HEK293 (cell line): ENCODE measurements at regions not wholly inside any gene's neighbourhood (a gene's known extent, or its start where the extent isn't known, plus 50 kb on each side); places are given as distances from the start of the nearest gene placed in this dataset.
A peak's percentile ranks its signal among the peaks of the same experiment; 100 is the strongest.

Experiments
- CTCF ChIA-PET: fragments of 350-600 bp; formaldehyde crosslinking; extraction: SDS; loops from one replicate; lab custom pipeline; 2021; ENCODE audit warnings: antibody characterized with exemption; lab: Yijun Ruan, JAX
- POLR2A ChIA-PET: fragments of 300-600 bp; formaldehyde crosslinking; extraction: SDS; loops from one replicate; lab custom pipeline; 2020; ENCODE audit warnings: antibody characterized with exemption, inconsistent platforms; lab: Yijun Ruan, JAX
- H3K27ac ChIP-seq: fragments of 200-500 bp; sonication (Bioruptor generic); 2 replicates; pipeline ENCODE4 v1.5.1; 2014; ENCODE audit warnings: low read depth, low read length, control low read depth, inconsistent platforms; ENCODE audit errors: extremely low read depth
- H3K36me3 ChIP-seq, 2 experiments: fragments of 200-500 bp in 1 of 2; sonication (Bioruptor generic) in 1 of 2; 1 replicate in 1 of 2; 2 replicates in 1 of 2; pipeline ENCODE4 v1.5.1; 2014 to 2017; ENCODE audit warnings: inconsistent platforms in 2 of 2, low read length in 2 of 2; ENCODE audit not compliant: control insufficient read depth in 2 of 2, insufficient read depth in 1 of 2
- H3K4me1 ChIP-seq: fragments of 200-500 bp; sonication (Bioruptor generic); 2 replicates; pipeline ENCODE4 v1.5.1; 2014; ENCODE audit warnings: mild to moderate bottlenecking, low read length, inconsistent platforms; ENCODE audit not compliant: control insufficient read depth, insufficient read depth
- H3K4me3 ChIP-seq: 2 replicates; pipeline ENCODE4 v1.5.1; 2011; ENCODE audit warnings: low read depth, mild to moderate bottlenecking, control low read depth, low read length, moderate library complexity
- H3K9me3 ChIP-seq: fragments of 200-500 bp; sonication (Bioruptor generic); 2 replicates; pipeline ENCODE4 v1.5.1; 2014; ENCODE audit warnings: low read depth, low read length, inconsistent platforms; ENCODE audit not compliant: control insufficient read depth, insufficient read depth
- HOXC10 ChIP-seq: sonication (generic); formaldehyde crosslinking; IDR thresholded peaks from 2 replicates; pipeline ENCODE4 v1.8.1; 2023; ENCODE audit warnings: mild to moderate bottlenecking, missing genetic modification reagents
- IKZF3 ChIP-seq: fragments of 450-650 bp; IDR thresholded peaks from 2 replicates; pipeline ENCODE4 v1.5.0; 2018; ENCODE audit warnings: missing biosample characterization, mild to moderate bottlenecking, missing genetic modification characterization, moderate library complexity
- SETDB1 ChIP-seq: IDR thresholded peaks from one replicate; pipeline ENCODE4 v1.6.1; 2017; ENCODE audit warnings: mild to moderate bottlenecking, low read length, moderate library complexity, mixed read lengths; ENCODE audit not compliant: insufficient read length
- ZBTB44 ChIP-seq: fragments of 450-650 bp; IDR thresholded peaks from 2 replicates; pipeline ENCODE4 v1.5.1; 2018; ENCODE audit warnings: missing biosample characterization, mild to moderate bottlenecking, missing genetic modification characterization
- ZFHX2 ChIP-seq: fragments of 450-650 bp; formaldehyde crosslinking; conservative IDR thresholded peaks from 2 replicates; pipeline ENCODE4 v1.5.1; 2016; ENCODE audit warnings: missing biosample characterization, missing genetic modification characterization
- ZNF140 ChIP-seq: fragments of 450-650 bp; formaldehyde crosslinking; IDR thresholded peaks from 2 replicates; pipeline ENCODE4 v1.5.1; 2016; ENCODE audit warnings: missing biosample characterization, missing genetic modification characterization
- ZNF155 ChIP-seq: fragments of 450-650 bp; formaldehyde crosslinking; IDR thresholded peaks from 2 replicates; pipeline ENCODE4 v1.5.1; 2016; ENCODE audit warnings: missing biosample characterization, missing genetic modification characterization
- ZNF184 ChIP-seq: fragments of 450-650 bp; IDR thresholded peaks from 2 replicates; pipeline ENCODE4 v1.5.1; 2018; ENCODE audit warnings: missing biosample characterization, mild to moderate bottlenecking, missing genetic modification characterization
- ZNF19 ChIP-seq: fragments of 450-650 bp; formaldehyde crosslinking; IDR thresholded peaks from 2 replicates; pipeline ENCODE4; 2016; ENCODE audit warnings: missing biosample characterization, missing genetic modification characterization, low read depth
- ZNF214 ChIP-seq: fragments of 450-650 bp; formaldehyde crosslinking; IDR thresholded peaks from 2 replicates; pipeline ENCODE4 v1.5.1; 2017; ENCODE audit warnings: missing biosample characterization, mild to moderate bottlenecking, missing genetic modification characterization, borderline replicate concordance
- ZNF23 ChIP-seq: fragments of 450-650 bp; formaldehyde crosslinking; IDR thresholded peaks from 2 replicates; pipeline ENCODE4 v1.5.1; 2016; ENCODE audit warnings: missing biosample characterization, missing genetic modification characterization, borderline replicate concordance
- ZNF26 ChIP-seq: fragments of 450-650 bp; formaldehyde crosslinking; IDR thresholded peaks from 2 replicates; pipeline ENCODE4 v1.5.1; 2016; ENCODE audit warnings: missing biosample characterization, missing genetic modification characterization
- ZNF302 ChIP-seq: fragments of 450-650 bp; formaldehyde crosslinking; IDR thresholded peaks from 2 replicates; pipeline ENCODE4 v1.5.1; 2016; ENCODE audit warnings: missing biosample characterization, missing genetic modification characterization, low read depth
- ZNF37A ChIP-seq: fragments of 450-650 bp; IDR thresholded peaks from 2 replicates; pipeline ENCODE4 v1.5.1; 2018; ENCODE audit warnings: missing biosample characterization, missing genetic modification characterization
- ZNF391 ChIP-seq: fragments of 450-650 bp; formaldehyde crosslinking; IDR thresholded peaks from 2 replicates; pipeline ENCODE4 v1.5.1; 2016; ENCODE audit warnings: low read depth, missing biosample characterization, missing genetic modification characterization, borderline replicate concordance
- ZNF398 ChIP-seq: fragments of 450-650 bp; formaldehyde crosslinking; IDR thresholded peaks from 2 replicates; pipeline ENCODE4 v1.5.1; 2017; ENCODE audit warnings: missing biosample characterization, missing genetic modification characterization
- ZNF514 ChIP-seq: fragments of 450-650 bp; formaldehyde crosslinking; IDR thresholded peaks from 2 replicates; pipeline ENCODE4 v1.5.1; 2016; ENCODE audit warnings: missing biosample characterization, missing genetic modification characterization
- ZNF521 ChIP-seq: fragments of 450-650 bp; formaldehyde crosslinking; IDR thresholded peaks from 2 replicates; pipeline ENCODE4 v1.5.1; 2017; ENCODE audit warnings: missing biosample characterization, mild to moderate bottlenecking, missing genetic modification characterization
- ZNF555 ChIP-seq: fragments of 450-650 bp; formaldehyde crosslinking; conservative IDR thresholded peaks from 2 replicates; pipeline ENCODE4 v1.5.1; 2017; ENCODE audit warnings: missing biosample characterization, mild to moderate bottlenecking, missing genetic modification characterization, inconsistent platforms
- ZNF561 ChIP-seq: fragments of 450-650 bp; IDR thresholded peaks from 2 replicates; pipeline ENCODE4 v1.5.1; 2018; ENCODE audit warnings: missing biosample characterization, missing genetic modification characterization, borderline replicate concordance
- ZNF571 ChIP-seq: fragments of 450-650 bp; formaldehyde crosslinking; IDR thresholded peaks from 2 replicates; pipeline ENCODE4 v1.5.0; 2017; ENCODE audit warnings: missing biosample characterization, missing genetic modification characterization
- ZNF596 ChIP-seq: fragments of 450-650 bp; IDR thresholded peaks from 2 replicates; pipeline ENCODE4 v1.5.0; 2018; ENCODE audit warnings: missing biosample characterization, mild to moderate bottlenecking, missing genetic modification characterization, moderate library complexity
- ZNF658 ChIP-seq: fragments of 450-650 bp; formaldehyde crosslinking; IDR thresholded peaks from 2 replicates; pipeline ENCODE4; 2016; ENCODE audit warnings: missing biosample characterization, missing genetic modification characterization
- ZNF677 ChIP-seq: fragments of 450-650 bp; IDR thresholded peaks from 2 replicates; pipeline ENCODE4 v1.5.0; 2018; ENCODE audit warnings: missing biosample characterization, mild to moderate bottlenecking, missing genetic modification characterization, moderate library complexity
- ZNF701 ChIP-seq: fragments of 450-650 bp; formaldehyde crosslinking; IDR thresholded peaks from 2 replicates; pipeline ENCODE4 v1.5.1; 2016; ENCODE audit warnings: missing biosample characterization, missing genetic modification characterization
- ZNF707 ChIP-seq: fragments of 450-650 bp; formaldehyde crosslinking; IDR thresholded peaks from 2 replicates; pipeline ENCODE4 v1.5.1; 2016; ENCODE audit warnings: missing biosample characterization, missing genetic modification characterization
- ZNF785 ChIP-seq: fragments of 450-650 bp; formaldehyde crosslinking; IDR thresholded peaks from 2 replicates; pipeline ENCODE4 v1.5.1; 2016; ENCODE audit warnings: missing biosample characterization, missing genetic modification characterization
- ZNF843 ChIP-seq: fragments of 450-650 bp; formaldehyde crosslinking; IDR thresholded peaks from 2 replicates; pipeline ENCODE4 v1.5.1; 2016; ENCODE audit warnings: missing biosample characterization, missing genetic modification characterization
- ZSCAN23 ChIP-seq: fragments of 450-650 bp; formaldehyde crosslinking; IDR thresholded peaks from 2 replicates; pipeline ENCODE4 v1.5.1; 2016; ENCODE audit warnings: missing biosample characterization, missing genetic modification characterization

GRCh38 chr17:71217769-71218168 is 903.1 kb upstream of the SOX9 start:
- H3K36me3 ChIP-seq: no peaks in the 10 kb centered on the region; a peak in 1 of 3 replicates
- H3K4me1 ChIP-seq: no peaks in the 10 kb centered on the region; the same call in 1 of the 2 replicates
- CTCF ChIA-PET: interaction anchor here (0.6 to 0.7 kb wide), 3 partner anchors 28 to 1142 kb away, joined by 3 to 4 read pairs (median 3); no protein-coding TSS in a partner anchor
- no peak overlapping the region for H3K27ac ChIP-seq
- H3K9me3 ChIP-seq: no peaks in the 10 kb centered on the region
- POLR2A ChIA-PET: no interaction called here
- no peak overlapping the region for H3K4me3 ChIP-seq
- TF ChIP-seq ZNF701 (tag by site-specific recombination) (no peak), ZBTB44 (tag by site-specific recombination) (no peak), ZNF398 (tag by site-specific recombination) (no peak), ZNF785 (tag by site-specific recombination) (no peak), ZSCAN23 (tag by site-specific recombination) (no peak), IKZF3 (tag by site-specific recombination) (no peak), ZNF19 (no peak), ZNF561 (tag by site-specific recombination) (no peak), ZNF37A (no peak), ZNF302 (tag by site-specific recombination) (no peak), ZNF391 (tag by site-specific recombination) (no peak)

- no peak overlapping the region for H3K4me3 ChIP-seq
- ChIA-PET CTCF (no interaction called here), POLR2A (no interaction called here)
- no peaks in the 10 kb centered on the region for H3K9me3 ChIP-seq
- H3K27ac ChIP-seq: no peak overlapping the region
- no peaks in the 10 kb centered on the region for H3K36me3 ChIP-seq
- peaks cover 13% of the 10 kb centered on the region for H3K4me1 ChIP-seq
- TF ChIP-seq ZNF521 (tag by site-specific recombination): no peak
- no peak for TF ChIP-seq ZNF571 (tag by site-specific recombination)
- TF ChIP-seq ZNF184 (tag by site-specific recombination): no peak
- TF ChIP-seq ZNF155 (tag by site-specific recombination): no peak
- no peak for TF ChIP-seq ZNF514 (tag by site-specific recombination)
- no peak for TF ChIP-seq ZNF214 (tag by site-specific recombination)
- TF ChIP-seq ZFHX2 (tag by site-specific recombination): peak; percentile 59
- TF ChIP-seq ZNF677 (tag by site-specific recombination): no peak
- peak; percentile 36 for TF ChIP-seq SETDB1
- no peak for TF ChIP-seq ZNF26
- no peak for TF ChIP-seq ZNF23 (tag by site-specific recombination)
- TF ChIP-seq ZNF843: 0 out of 2 replicates have a peak, but pooled peaks have one; percentile 27
- TF ChIP-seq ZNF707 (tag by site-specific recombination): no peak
- TF ChIP-seq ZNF561 (tag by site-specific recombination): 0 out of 2 replicates have a peak, but pooled peaks have one; percentile 52
- TF ChIP-seq ZNF658: no peak
- no peak for TF ChIP-seq HOXC10
- peak; percentile 11; the same call in 1 of the 2 replicates for TF ChIP-seq ZBTB44 (tag by site-specific recombination)
- no peak for TF ChIP-seq ZNF140 (tag by site-specific recombination)
- TF ChIP-seq ZNF596: 0 out of 2 replicates have a peak, but pooled peaks have one; percentile 13
- no peak for TF ChIP-seq ZNF555 (tag by site-specific recombination)
These were observed 895.8 kb upstream of the SOX9 start for GRCh38 chr17:71224824-71225575.
